MCF 10A (cell line): ENCODE measurements at regions not wholly inside any gene's neighbourhood (a gene's known extent, or its start where the extent isn't known, plus 50 kb on each side); places are given as distances from the start of the nearest gene placed in this dataset.
"Not testable (repeated sequence)": the region's sequence is repeated elsewhere in the genome, so short reads cannot be mapped to it uniquely, and the experiment has no call there.

ENCODE experiments used
- BruUV-seq: library from RNA; stranded (reverse); fragments of 400-500 nt; replicated peaks from 2 replicates; lab custom pipeline; 2021; lab: Mats Ljungman, UMichigan
- CTCF ChIA-PET: fragments of 300-600 bp; sonication (Branson Sonifier 250); formaldehyde crosslinking; extraction: SDS; loops from one replicate; lab custom pipeline; 2021; ENCODE audit warnings: antibody characterized with exemption, inconsistent platforms; lab: Yijun Ruan, JAX
- POLR2A ChIA-PET: fragments of 300-600, 350-650 bp; sonication (Branson Sonifier 250); formaldehyde crosslinking; extraction: SDS; loops from one replicate; lab custom pipeline; 2020; ENCODE audit warnings: antibody characterized with exemption, inconsistent platforms; lab: Yijun Ruan, JAX
- DNase-seq: peaks from one replicate; pipeline ENCODE4 v3.0.0-alpha.2; 2018; ENCODE audit not compliant: unreplicated experiment
- H3K27ac Mint-ChIP-seq: one replicate; pipeline ENCODE4 v1.8.0; 2022; ENCODE audit warnings: mild to moderate bottlenecking, low read depth, mixed read lengths; ENCODE audit not compliant: unreplicated experiment
- H3K27me3 Mint-ChIP-seq: one replicate; pipeline ENCODE4 v1.8.0; 2022; ENCODE audit warnings: mixed read lengths; ENCODE audit not compliant: insufficient read depth, unreplicated experiment
- H3K36me3 Mint-ChIP-seq: one replicate; pipeline ENCODE4 v1.8.0; 2022; ENCODE audit warnings: mild to moderate bottlenecking, moderate library complexity, mixed read lengths; ENCODE audit not compliant: insufficient read depth, unreplicated experiment
- H3K4me1 Mint-ChIP-seq: one replicate; pipeline ENCODE4 v1.8.0; 2022; ENCODE audit warnings: mixed read lengths; ENCODE audit not compliant: insufficient read depth, unreplicated experiment
- H3K4me3 Mint-ChIP-seq: one replicate; pipeline ENCODE4 v1.8.0; 2022; ENCODE audit warnings: mild to moderate bottlenecking, moderate library complexity, mixed read lengths; ENCODE audit not compliant: unreplicated experiment
- H3K9me3 Mint-ChIP-seq: one replicate; pipeline ENCODE4 v1.8.0; 2022; ENCODE audit warnings: mixed read lengths; ENCODE audit not compliant: unreplicated experiment
- intact Hi-C: fragments of 100-400 bp; cut with micrococcal nuclease; formaldehyde crosslinking; loops from 2 replicates; pipeline ENCODE4 v1.14.1; 2022
- TF ChIP-seq, protein P1 (sequence below): fragments of 200-600 bp; IDR thresholded peaks from one replicate; pipeline ENCODE4 v1.8.0; 2022; ENCODE audit warnings: antibody characterized with exemption, mild to moderate bottlenecking; ENCODE audit not compliant: unreplicated experiment

- H3K9me3 Mint-ChIP-seq = no peaks in the 10 kb centered on the region
- H3K4me1 Mint-ChIP-seq = no peaks in the 10 kb centered on the region
- CTCF ChIA-PET = interaction anchor here (0.6 kb wide), 2 partner anchors 33 to 45 kb away, joined by 3 read pairs; no protein-coding TSS in a partner anchor
- intact Hi-C loops = no loop called here
- no peak overlapping the region for H3K4me3 Mint-ChIP-seq
- POLR2A ChIA-PET = no interaction called here
- peak; percentile 18 for DNase-seq
- no TSS peak for BruUV-seq
- peak overlapping the region; percentile 43 for H3K27ac Mint-ChIP-seq
- TF ChIP-seq, protein P1, sequence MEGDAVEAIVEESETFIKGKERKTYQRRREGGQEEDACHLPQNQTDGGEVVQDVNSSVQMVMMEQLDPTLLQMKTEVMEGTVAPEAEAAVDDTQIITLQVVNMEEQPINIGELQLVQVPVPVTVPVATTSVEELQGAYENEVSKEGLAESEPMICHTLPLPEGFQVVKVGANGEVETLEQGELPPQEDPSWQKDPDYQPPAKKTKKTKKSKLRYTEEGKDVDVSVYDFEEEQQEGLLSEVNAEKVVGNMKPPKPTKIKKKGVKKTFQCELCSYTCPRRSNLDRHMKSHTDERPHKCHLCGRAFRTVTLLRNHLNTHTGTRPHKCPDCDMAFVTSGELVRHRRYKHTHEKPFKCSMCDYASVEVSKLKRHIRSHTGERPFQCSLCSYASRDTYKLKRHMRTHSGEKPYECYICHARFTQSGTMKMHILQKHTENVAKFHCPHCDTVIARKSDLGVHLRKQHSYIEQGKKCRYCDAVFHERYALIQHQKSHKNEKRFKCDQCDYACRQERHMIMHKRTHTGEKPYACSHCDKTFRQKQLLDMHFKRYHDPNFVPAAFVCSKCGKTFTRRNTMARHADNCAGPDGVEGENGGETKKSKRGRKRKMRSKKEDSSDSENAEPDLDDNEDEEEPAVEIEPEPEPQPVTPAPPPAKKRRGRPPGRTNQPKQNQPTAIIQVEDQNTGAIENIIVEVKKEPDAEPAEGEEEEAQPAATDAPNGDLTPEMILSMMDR = no peak
- no peaks in the 10 kb centered on the region for H3K27me3 Mint-ChIP-seq
- no peaks in the 10 kb centered on the region for H3K36me3 Mint-ChIP-seq
These were observed 523.0 kb upstream of the FOXG1 start for GRCh38 chr14:28243600-28243999.

DNA sequence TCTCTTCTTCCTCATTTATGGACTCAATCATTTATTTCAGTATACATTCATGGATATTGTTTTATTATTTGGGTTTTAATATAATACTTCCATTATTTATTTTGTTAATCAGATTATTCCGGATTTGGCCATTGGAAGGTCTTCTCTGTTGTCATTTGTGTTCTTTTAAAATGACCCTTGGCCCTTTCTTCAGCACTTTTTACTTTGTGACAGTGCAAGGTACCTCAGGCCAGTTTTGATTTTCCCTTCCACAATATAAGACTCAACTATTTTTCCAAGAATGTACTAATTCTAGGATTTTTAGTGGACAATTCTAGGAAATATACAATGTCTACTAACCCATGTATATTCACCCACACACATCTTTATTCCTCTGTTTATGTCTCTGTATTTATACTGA lies 521.4 kb upstream of the FOXG1 start:
- CTCF ChIA-PET = no interaction called here

GRCh38 chr14:28247491-28247890 lies 519.1 kb upstream of the FOXG1 start:
- no peaks in the 10 kb centered on the region for H3K27me3 Mint-ChIP-seq
- intact Hi-C loops = no loop called here
- ChIA-PET POLR2A (no interaction called here), CTCF (interaction anchor here (0.7 kb wide), 1 partner anchor 11 kb away, joined by 3 read pairs; no protein-coding TSS in a partner anchor)
- no peaks in the 10 kb centered on the region for H3K36me3 Mint-ChIP-seq
- no peak overlapping the region for H3K27ac Mint-ChIP-seq
- TF ChIP-seq, protein P1 = no peak
- H3K4me1 Mint-ChIP-seq = no peaks in the 10 kb centered on the region
- peaks cover 13% of the 10 kb centered on the region for H3K9me3 Mint-ChIP-seq
- no TSS peak for BruUV-seq
- DNase-seq = no peak
- no peak overlapping the region for H3K4me3 Mint-ChIP-seq

More for the DNA sequence above, 521.4 kb upstream of the FOXG1 start:
- intact Hi-C loops = no loop called here
- no peaks in the 10 kb centered on the region for H3K4me1 Mint-ChIP-seq
- no peaks in the 10 kb centered on the region for H3K27me3 Mint-ChIP-seq
- H3K4me3 Mint-ChIP-seq = no peak overlapping the region
- DNase-seq = no peak
- H3K36me3 Mint-ChIP-seq = no peaks in the 10 kb centered on the region
- no peaks in the 10 kb centered on the region for H3K9me3 Mint-ChIP-seq
- BruUV-seq = no TSS peak
- POLR2A ChIA-PET = no interaction called here
- H3K27ac Mint-ChIP-seq = no peak overlapping the region
- TF ChIP-seq, protein P1 = no peak

GRCh38 chr14:28252124-28252523 lies 514.5 kb upstream of the FOXG1 start:
- H3K27ac Mint-ChIP-seq, H3K4me3 Mint-ChIP-seq, H3K36me3 Mint-ChIP-seq, CTCF ChIA-PET, H3K27me3 Mint-ChIP-seq, DNase-seq, intact Hi-C loops, H3K4me1 Mint-ChIP-seq, POLR2A ChIA-PET, BruUV-seq: not testable (repeated sequence)
- peaks cover 15% of the 10 kb centered on the region for H3K9me3 Mint-ChIP-seq

DNA sequence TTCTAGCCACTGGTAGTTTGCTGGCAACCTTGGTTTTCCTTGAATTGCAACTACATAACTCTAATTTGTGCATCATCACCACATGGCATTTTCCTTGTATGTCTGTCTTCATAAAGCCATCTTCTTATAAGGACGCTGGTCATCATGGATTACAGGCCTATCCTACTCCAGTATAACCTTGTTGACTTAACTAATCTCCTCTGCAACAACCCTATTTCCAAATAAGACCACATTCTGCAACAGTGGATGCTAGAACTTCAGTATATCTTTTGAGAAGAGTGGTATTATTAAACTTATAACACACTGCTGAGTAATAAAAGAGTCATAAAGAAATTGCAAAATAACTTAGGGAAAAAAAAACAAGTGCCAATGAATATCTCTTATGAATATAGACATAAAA lies 511.8 kb upstream of the FOXG1 start:
- Mint-ChIP-seq H3K27ac (no peak overlapping the region), H3K4me3 (no peak overlapping the region), H3K4me1 (no peaks in the 10 kb centered on the region), H3K36me3 (no peaks in the 10 kb centered on the region), H3K9me3 (peaks cover 15% of the 10 kb centered on the region), H3K27me3 (no peaks in the 10 kb centered on the region)
- intact Hi-C loops = no loop called here
- TF ChIP-seq, protein P1 = no peak
- BruUV-seq = no TSS peak
- DNase-seq = no peak
- ChIA-PET CTCF (no interaction called here), POLR2A (no interaction called here)
